Urinary bladder (tissue), 3 donors: ENCODE measurements at regions not wholly inside any gene's neighbourhood (a gene's known extent, or its start where the extent isn't known, plus 50 kb on each side); places are given as distances from the start of the nearest gene placed in this dataset.
"Not testable (repeated sequence)": the region's sequence is repeated elsewhere in the genome, so short reads cannot be mapped to it uniquely, and the experiment has no call there.

Experiments used
- DNase-seq: peaks from one replicate; pipeline ENCODE4 v3.0.0-alpha.2; 2015; ENCODE audit errors: extremely low spot score
- H3K27ac ChIP-seq: one replicate; pipeline ENCODE4 v1.5.1; 2013; ENCODE audit warnings: low read depth, mild to moderate bottlenecking, moderate library complexity
- H3K36me3 ChIP-seq: one replicate; pipeline ENCODE4 v1.6.1; 2013; ENCODE audit warnings: mild to moderate bottlenecking, moderate library complexity; ENCODE audit not compliant: insufficient read depth
- H3K4me1 ChIP-seq: one replicate; pipeline ENCODE4 v1.6.1; 2013; ENCODE audit warnings: mild to moderate bottlenecking, moderate library complexity; ENCODE audit not compliant: insufficient read depth
- H3K4me3 ChIP-seq: one replicate; pipeline ENCODE4 v1.5.1; 2013; ENCODE audit warnings: low read depth, low read length
- WGBS: extraction: QIAGEN DNeasy Blood & Tissue Kit; methylation state at CpG from one replicate; pipeline ENCODE4 v1.1.7; 2013; 5-methylcytosine and 5-hydroxymethylcytosine counted together
- donor health status: healthy with polysubstance abuse.
- donor health status: healthy.

GRCh38 chr2:65574993-65575392 is 142.6 kb upstream of the SPRED2 start:
- 68% methylated on average over 4 of the region's 4 CpGs for WGBS
- no peak for DNase-seq
- peaks cover 3% of the 10 kb centered on the region for H3K4me1 ChIP-seq
- no peak overlapping the region for H3K4me3 ChIP-seq
- H3K36me3 ChIP-seq, result no peaks in the 10 kb centered on the region
- no peak overlapping the region for H3K27ac ChIP-seq

GRCh38 chr2:65568656-65569440 is 136.4 kb upstream of the SPRED2 start:
- not testable (repeated sequence) for H3K4me1 ChIP-seq, H3K36me3 ChIP-seq, DNase-seq, H3K4me3 ChIP-seq, H3K27ac ChIP-seq
- 80% methylated on average over 4 of the region's 4 CpGs for WGBS

- Histone ChIP-seq H3K4me3 (no peak overlapping the region), H3K27ac (no peak overlapping the region), H3K4me1 (no peaks in the 10 kb centered on the region), H3K36me3 (no peaks in the 10 kb centered on the region)
- DNase-seq, result no peak
- 50% methylated on average over 9 of the region's 9 CpGs for WGBS
Measured at GRCh38 chr2:65566617-65567016, 134.2 kb upstream of the SPRED2 start.

- H3K4me3 ChIP-seq, result no peak overlapping the region
- H3K36me3 ChIP-seq, result no peaks in the 10 kb centered on the region
- DNase-seq, result no peak
- no peak overlapping the region for H3K27ac ChIP-seq
- WGBS, result 87% methylated on average over 8 of the region's 8 CpGs
- no peaks in the 10 kb centered on the region for H3K4me1 ChIP-seq
Measured at GRCh38 chr2:65565681-65566080, 133.3 kb upstream of the SPRED2 start.

GRCh38 chr2:65564299-65564698 is 131.9 kb upstream of the SPRED2 start:
- no peak overlapping the region for H3K4me3 ChIP-seq
- no peak overlapping the region for H3K27ac ChIP-seq
- DNase-seq, result no peak
- no peaks in the 10 kb centered on the region for H3K4me1 ChIP-seq
- H3K36me3 ChIP-seq, result no peaks in the 10 kb centered on the region
- 97% methylated on average over 4 of the region's 4 CpGs for WGBS

- Histone ChIP-seq H3K36me3 (no peaks in the 10 kb centered on the region), H3K27ac (no peak overlapping the region), H3K4me1 (no peaks in the 10 kb centered on the region), H3K4me3 (no peak overlapping the region)
- 92% methylated on average over 3 of the region's 3 CpGs for WGBS
- DNase-seq, result no peak
Measured at GRCh38 chr2:65562890-65563289, 130.5 kb upstream of the SPRED2 start.

GRCh38 chr2:65558743-65559142 is 126.3 kb upstream of the SPRED2 start:
- 74% methylated on average over 9 of the region's 9 CpGs for WGBS
- no peak overlapping the region for H3K27ac ChIP-seq
- no peaks in the 10 kb centered on the region for H3K36me3 ChIP-seq
- DNase-seq, result no peak
- no peak overlapping the region for H3K4me3 ChIP-seq
- H3K4me1 ChIP-seq, result no peaks in the 10 kb centered on the region

GRCh38 chr2:65557616-65558573 is 125.5 kb upstream of the SPRED2 start:
- WGBS, result 85% methylated on average over 5 of the region's 5 CpGs
- Histone ChIP-seq H3K27ac (no peak overlapping the region), H3K36me3 (no peaks in the 10 kb centered on the region), H3K4me3 (no peak overlapping the region), H3K4me1 (no peaks in the 10 kb centered on the region)
- no peak for DNase-seq

- H3K4me3 ChIP-seq, result no peak overlapping the region
- no peak overlapping the region for H3K27ac ChIP-seq
- no peaks in the 10 kb centered on the region for H3K36me3 ChIP-seq
- H3K4me1 ChIP-seq, result no peaks in the 10 kb centered on the region
- 73% methylated on average over 9 of the region's 9 CpGs for WGBS
- DNase-seq, result no peak
Measured at GRCh38 chr2:65554765-65555591, 122.6 kb upstream of the SPRED2 start.

GRCh38 chr2:65553504-65554074 is 121.2 kb upstream of the SPRED2 start:
- H3K27ac ChIP-seq, result no peak overlapping the region
- H3K36me3 ChIP-seq, result no peaks in the 10 kb centered on the region
- H3K4me3 ChIP-seq, result no peak overlapping the region
- whole genome bisulfite sequencing, result 61% methylated on average over 10 of the region's 10 CpGs
- DNase-seq, result no peak
- H3K4me1 ChIP-seq, result no peaks in the 10 kb centered on the region

- H3K4me1 ChIP-seq, result no peaks in the 10 kb centered on the region
- DNase-seq, result no peak
- no peak overlapping the region for H3K4me3 ChIP-seq
- no peak overlapping the region for H3K27ac ChIP-seq
- 89% methylated on average over 7 of the region's 7 CpGs for WGBS
- no peaks in the 10 kb centered on the region for H3K36me3 ChIP-seq
Measured at GRCh38 chr2:65551528-65551927, 119.1 kb upstream of the SPRED2 start.

GRCh38 chr2:65550246-65550645 is 117.8 kb upstream of the SPRED2 start:
- Histone ChIP-seq H3K36me3 (no peaks in the 10 kb centered on the region), H3K4me1 (peaks cover 2% of the 10 kb centered on the region), H3K4me3 (no peak overlapping the region), H3K27ac (no peak overlapping the region)
- WGBS, result 70% methylated on average over 7 of the region's 7 CpGs
- DNase-seq, result no peak

GRCh38 chr2:65549631-65550030 is 117.2 kb upstream of the SPRED2 start:
- no peak overlapping the region for H3K4me3 ChIP-seq
- 92% methylated on average over 4 of the region's 4 CpGs for WGBS
- DNase-seq, result no peak

More at GRCh38 chr2:65549631-65550030, 117.2 kb upstream of the SPRED2 start:
- Histone ChIP-seq H3K4me1 (peaks cover 2% of the 10 kb centered on the region), H3K36me3 (no peaks in the 10 kb centered on the region), H3K27ac (no peak overlapping the region)
